AML-193 (cell line): ENCODE measurements at regions not wholly inside any gene's neighbourhood (a gene's known extent, or its start where the extent isn't known, plus 50 kb on each side); places are given as distances from the start of the nearest gene placed in this dataset.
"Not testable (repeated sequence)": the region's sequence is repeated elsewhere in the genome, so short reads cannot be mapped to it uniquely, and the experiment has no call there.

ENCODE experiments used
- DNase-seq, 2 experiments: peaks; one replicate each; lab custom pipeline; 2025; lab: John Stamatoyannopoulos, UW

DNA sequence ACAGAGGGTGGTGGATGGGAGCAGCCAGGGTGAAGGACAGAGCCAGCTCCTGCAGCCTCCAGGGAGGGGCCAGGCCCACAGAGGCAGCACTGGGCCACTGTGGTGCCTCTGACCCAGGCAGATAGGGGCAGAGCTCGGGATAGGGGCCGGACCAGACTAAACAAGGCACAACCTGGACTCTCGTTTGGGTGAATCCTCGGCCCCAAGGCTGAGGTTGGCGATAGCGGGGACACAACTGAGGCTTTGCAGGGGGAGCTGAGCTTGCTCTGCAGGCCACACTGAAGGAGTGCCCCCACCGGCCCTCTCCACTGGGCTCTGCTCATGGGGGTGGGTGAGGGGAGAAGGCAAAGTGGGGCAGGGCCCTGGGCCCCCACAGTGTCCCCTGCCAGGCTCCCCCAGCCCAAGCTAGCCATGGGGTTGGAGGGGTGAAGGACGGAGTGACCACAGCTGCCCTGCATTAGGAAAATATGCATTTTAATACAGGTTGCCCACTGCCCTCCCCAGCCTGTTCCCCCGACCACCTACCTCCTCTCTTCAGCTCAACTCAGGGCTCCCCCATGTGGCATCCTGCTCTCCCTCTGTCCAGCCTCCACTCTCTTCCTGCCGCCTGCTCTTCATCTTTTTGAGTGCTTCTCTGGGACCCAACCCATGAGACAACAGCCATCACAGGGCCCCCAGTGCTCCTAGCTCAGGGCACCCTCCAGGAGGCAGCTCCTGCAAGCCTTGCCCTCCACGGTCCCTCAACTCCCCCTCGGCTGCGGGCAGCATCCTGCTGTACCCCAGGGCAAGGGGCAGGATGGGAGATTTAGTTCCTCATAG is 152.8 kb downstream of the INHBB start:
- no peak for DNase-seq

DNA sequence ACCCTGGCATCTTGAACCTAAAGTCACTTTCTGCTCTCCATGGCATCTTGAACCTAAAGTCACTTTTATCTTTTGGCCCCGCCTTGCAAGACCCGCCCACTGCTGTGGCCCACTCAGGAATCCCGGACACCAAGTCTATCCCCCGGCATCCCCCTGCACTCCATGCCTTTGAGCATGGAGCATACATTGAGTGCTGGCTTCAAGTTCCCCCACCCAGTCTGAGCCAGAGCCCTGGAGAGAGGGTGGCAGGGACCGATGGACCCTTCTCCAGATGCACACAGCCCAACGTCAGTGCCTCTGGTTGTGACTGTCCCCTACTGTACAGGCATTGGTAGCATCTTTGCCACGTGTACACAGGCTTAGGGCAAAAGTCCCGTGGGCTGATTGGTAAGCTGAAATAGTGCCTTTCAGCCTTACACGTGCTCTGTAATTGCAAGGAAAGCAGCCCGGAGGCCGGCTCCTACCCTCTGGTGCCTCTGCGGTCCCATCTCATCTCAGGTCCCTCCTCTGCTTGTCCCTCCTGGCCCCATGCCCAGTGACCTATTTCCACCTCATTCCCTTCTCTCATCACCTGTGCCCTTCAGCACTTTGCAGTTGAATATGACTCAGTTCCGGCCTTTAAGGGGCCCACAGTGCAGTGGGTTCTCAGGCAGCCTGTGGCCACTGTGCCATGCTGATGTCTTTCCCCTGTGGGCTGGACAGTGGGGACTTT is 154.0 kb downstream of the INHBB start:
- DNase-seq: no peak

DNA sequence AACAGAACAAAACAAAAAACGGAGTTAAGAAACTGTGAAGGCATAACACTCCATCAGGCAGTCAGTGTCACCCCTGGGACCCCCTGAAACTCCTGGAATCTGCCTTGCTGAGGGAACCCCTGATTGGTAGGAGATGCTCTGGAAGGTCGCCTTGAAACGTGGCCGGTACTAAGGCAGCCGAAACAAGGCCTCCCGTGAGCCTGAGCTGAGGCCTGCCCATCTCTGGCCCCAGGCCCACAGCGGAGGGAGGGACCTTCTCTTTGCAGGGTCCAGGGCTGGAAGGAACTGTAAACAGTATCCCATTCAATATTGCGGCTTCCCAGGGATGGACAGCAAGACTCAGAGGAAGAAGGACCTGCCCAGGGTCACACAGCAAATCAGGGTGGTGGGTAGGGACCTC is 155.7 kb downstream of the INHBB start:
- DNase-seq: no peak

DNA sequence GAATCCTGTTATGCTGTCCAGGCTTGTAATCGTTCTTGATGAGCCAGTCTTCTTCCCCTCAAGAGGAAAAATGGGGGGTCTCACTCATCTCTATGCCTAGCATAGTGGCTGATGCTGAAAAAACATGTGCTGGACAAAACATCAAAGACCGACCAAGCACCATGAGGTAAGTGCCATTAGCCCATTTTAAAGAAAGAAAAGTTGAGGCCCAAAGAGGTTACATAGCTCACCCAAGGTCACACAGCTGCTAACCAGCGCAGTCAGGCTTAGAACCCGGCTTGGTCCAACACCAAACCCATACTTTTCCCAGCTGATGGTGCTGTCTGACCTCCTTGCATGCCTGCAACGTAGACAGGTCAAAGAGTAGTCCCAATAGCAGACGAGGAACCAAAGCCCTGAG is 156.4 kb downstream of the INHBB start:
- DNase-seq: no peak

DNA sequence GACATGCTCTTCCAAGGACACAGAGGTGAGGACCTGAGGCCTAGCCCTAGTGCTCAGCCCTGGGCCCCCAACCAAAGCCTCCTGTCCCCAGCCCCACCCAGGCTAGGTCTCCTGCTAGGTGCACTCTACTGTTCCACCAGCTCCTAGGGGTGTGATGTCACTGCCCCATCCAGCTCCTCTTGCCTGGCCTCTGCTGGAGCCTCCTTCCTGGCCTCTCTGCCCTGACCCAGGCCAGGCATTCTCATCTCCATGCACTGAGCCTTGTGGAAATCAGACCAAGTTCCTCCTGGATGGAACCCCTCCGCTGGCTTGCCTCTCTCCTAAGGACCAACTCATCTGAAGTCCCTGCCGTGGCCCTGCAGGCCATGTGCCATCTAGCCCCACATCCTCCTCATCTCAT is 156.8 kb downstream of the INHBB start:
- no peak for DNase-seq

DNA sequence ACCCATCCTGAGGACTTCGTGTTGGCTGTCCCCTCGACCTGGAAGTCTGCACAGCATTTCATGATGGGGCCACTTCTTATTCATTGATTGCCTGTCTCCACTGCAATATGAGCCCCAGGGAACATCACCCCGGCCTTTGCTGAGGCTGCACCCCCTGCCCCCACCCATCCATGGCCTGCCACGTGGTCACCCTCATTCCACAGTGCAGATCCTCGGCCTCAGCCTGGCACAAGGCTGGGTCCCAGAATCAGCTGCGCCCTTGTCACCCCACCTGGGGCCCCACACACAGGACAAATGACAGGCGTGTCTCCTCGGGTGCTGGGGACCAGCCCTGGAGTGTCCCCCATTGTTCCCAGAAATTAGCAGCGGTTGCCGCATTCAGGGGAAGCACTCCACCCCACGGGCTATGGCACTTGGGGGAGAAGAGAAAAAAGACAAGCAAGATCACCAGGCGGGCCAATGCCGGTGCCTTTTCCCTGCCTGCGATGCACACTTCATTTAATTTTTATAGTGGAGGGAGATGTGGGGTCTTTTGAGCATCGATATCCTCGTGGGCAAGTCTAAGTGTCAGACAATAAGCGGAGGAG is 157.4 kb downstream of the INHBB start:
- DNase-seq: no peak

DNA sequence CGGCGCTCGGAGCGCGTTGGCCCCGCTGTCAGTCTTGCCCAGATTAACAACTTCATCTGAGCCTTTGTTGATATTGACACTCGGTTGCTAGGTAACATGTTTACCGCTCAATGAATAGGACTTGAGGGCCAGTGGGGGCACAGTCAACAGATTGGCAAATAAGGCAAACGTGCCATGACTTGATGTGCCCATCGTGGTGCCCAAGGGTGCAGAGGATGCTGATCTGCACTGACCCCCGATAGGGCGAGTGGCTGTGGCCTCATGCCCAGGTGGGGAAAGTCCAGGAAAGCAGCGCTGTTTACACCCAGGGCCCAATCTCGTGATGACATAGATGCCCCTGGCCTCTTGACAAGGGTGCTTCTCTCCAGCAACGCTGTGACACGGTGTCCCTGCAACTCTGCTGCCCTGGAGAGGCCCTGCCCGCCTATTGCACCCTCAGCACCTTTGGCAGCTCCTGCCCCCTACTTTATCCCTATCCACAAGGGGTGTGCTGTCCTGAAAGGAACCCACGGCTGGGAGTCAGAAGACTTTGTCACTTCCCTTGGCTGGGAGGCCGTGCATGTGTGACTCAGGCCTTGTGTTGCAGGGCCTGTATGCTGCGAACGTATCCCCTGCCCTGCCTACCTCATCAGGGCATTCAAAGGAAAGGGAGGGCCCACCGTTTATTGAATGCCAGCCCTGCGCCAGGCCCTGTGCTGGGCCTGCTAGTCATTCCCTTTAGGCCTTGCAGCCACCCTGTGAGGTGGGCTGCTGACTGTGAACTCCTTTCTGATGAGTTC is 158.0 kb downstream of the INHBB start:
- DNase-seq: no peak

DNA sequence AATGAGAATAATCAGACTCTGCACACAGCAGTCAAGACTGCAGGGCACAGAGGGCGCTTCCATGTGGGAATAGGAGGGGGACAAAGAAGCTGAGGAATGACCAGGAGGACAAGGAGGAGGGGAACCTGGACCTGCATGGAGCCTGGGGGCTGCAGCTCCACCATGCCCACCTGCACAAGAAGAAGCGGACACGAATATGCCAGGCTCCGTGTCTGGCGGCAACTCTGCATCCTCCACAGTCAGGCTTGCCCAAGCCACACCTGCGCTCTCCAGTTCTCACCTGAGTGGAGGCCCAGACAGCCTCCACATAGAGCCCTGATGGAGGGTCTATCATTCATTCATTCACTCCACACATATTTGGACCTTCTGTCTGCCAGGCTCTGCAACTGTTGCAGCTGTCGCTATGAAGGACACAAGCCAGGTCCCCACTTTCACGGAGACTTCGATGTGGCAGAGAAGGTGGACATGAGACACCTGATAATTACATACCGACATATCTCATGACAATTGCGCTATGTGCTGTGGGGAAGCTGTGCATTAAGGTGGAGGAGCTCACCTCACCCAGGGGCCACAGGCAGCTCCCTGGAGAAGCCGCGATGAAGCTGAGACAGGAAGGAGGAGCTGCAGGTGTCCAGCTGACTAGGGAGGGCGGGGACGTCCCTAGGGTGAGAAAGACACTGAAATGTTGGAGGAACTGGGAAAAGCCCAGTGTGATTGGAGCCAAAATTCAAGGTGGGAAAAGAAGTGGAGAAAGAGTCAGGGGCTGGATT is 159.2 kb downstream of the INHBB start:
- no peak for DNase-seq

DNA sequence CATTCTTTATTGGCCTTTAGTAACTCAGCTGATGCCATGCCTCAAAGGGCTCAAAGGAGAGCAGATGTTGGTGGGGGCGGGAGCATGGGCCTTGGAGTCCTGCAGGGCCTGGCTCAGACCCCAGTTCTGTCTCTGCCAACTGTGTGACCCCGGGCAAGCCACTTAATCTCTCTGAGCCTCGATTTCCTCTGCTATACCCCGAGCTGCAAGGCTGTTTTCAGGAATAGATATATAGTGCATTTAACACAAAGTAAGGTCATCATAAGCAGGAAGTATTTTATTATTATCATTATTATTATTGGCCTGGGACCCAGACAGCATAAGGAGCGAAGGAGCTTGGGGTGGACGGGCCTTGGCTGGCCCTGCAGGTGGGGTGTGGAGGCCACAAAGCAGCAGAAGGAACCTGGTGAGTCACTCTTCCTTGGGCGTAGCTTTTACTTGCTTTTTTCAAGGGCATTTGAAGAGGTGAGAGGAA is 162.7 kb downstream of the INHBB start:
- no peak for DNase-seq

DNA sequence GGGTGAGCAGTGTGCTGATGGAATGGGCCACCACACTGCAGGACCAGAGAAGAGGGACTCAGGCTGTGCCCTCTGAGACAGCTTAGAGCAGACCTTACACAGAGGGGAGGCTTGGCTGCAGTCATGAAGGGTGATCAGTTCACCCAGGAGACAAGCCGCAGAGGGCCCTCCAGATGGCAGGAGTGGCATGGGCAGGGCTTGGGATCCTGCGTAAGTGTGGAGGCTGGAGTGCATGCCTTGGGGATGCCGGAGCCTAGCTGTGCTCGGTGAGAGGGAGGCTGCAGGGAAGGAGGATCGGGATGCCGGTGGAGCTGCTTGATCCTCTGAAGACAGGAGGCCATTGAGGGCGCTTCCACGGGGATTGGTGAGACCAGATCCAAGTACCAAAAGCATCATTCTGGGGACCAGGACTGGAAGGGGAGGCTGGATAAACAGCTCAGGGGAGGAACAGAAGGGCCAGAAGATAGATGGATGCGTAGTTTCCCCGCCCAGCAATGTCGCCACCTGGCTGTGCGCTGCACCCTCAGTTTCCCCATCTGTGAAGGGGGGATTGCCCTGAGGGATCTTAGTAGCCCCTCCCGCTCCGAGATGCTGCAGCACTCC is 163.4 kb downstream of the INHBB start:
- no peak for DNase-seq

DNA sequence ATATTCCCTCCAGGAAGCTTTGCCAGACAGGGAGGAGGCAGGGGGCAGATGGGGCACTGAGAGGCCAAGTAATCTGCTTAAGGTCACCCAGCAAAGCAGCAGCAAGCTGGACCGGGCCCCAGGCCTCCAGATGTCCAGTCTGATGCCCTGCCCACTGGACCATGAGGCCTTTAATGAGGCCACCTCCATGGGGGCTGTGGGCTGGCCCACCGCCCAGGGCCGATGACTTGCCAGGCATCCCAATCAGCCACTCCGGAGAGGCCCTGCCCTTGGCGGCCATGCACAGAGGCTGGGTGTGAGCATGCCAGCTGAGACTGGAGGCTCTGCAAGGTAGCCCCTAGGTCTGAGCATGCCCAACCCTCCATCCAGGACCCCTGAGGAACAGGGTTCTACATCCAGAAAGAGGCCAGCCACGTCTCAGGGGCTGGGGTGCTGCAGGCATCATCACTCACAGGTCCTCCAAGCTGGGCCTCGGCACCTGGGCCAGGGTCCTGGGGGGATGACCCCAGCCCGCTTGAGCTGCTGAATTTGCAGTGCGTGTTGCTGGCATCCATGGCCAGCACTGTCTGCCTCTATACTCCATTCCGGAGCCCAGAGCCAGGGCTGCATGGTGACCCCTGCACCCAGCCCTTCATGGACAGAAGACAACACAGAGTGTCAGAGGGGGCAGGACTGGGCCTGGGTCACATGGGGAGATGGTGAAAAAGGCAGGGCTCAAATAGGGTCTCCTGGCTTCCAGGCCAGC is 164.2 kb downstream of the INHBB start:
- DNase-seq: no peak

DNA sequence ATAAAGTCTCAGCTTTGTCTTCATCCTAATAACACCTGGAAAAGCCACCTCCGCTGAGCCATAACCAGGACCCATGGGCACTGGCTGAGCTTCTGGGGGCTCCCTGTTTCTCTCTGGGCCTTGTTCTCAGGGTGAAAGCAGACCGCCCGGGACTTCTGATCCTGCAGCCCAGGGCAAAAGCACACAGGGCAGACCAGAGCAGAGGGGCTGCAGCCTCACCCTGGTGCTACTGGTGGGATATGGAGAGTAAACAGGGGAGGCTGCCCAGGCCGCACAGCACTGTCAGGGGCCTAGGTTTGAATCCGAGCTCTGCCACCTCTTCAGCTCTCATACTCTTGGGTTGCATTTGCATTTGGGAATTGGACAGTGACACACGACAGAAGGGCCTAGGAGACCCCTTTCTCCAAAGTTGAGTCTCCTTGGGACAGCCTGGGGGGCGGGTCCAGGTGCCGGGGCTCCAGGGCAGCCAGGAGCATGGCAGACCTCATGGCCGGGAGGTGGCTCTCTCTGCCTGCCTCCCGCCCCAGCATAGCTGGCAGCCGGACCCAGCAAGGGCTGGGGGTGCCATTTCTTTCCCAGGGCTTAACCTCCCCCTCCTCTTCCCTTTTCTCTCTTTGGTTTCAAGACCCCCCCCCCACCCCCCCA is 164.9 kb downstream of the INHBB start:
- DNase-seq: no peak

DNA sequence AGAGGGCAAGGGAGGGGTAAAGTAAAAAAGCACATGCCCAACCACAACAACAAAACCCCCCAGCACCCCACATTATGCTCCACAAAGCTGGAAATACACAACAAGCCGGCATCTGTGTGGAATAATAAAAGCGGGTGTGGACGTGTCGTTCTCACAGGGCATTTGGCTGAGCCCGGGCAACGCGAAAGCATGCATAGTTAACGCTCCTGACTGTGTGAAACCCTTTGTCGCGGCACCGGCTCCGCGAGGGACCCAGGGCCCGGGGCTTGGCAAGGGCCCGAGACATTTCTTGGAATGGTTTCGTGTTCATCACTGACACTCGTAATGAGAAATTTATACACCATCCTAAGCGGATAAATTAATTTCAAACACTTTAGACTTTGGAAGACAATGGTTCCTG is 165.6 kb downstream of the INHBB start:
- no peak for DNase-seq

DNA sequence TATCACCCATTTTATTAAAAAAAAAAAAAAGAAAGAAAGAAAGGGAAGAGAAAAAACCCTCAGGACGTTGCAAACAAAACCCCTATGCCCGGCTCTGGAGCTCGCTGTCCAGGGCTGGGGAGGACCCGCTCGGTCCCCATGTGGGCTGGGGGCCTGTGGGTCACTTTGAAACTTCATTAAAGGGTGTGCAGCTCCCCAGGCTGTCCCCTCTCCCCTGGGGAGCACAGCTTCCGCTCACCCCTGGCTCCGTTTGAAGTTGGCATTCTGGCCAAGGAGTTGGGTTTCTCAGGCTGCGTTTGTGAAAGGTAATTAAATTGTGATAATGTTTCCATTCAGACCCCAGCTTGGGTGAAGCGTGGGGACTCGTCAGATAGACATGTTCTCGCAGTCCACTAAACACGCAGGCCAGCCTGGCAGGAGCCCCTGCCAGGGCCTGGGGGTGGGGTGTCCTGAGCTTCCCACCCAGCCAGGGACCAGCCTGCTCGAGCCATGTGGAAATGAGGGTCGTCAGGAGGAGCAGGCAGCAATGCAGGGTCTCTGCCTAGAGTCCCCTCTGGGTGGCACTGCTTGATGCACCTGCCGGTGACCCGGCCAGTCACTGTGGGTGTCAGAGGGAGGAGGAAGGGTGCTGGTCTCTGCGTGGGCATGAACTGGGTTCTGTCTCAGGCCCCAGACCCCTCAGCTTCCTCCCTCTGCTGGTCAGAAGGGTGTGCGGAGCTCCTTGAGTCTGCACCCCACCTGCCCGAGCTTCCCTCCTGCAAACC is 166.2 kb downstream of the INHBB start:
- DNase-seq: no peak

DNA sequence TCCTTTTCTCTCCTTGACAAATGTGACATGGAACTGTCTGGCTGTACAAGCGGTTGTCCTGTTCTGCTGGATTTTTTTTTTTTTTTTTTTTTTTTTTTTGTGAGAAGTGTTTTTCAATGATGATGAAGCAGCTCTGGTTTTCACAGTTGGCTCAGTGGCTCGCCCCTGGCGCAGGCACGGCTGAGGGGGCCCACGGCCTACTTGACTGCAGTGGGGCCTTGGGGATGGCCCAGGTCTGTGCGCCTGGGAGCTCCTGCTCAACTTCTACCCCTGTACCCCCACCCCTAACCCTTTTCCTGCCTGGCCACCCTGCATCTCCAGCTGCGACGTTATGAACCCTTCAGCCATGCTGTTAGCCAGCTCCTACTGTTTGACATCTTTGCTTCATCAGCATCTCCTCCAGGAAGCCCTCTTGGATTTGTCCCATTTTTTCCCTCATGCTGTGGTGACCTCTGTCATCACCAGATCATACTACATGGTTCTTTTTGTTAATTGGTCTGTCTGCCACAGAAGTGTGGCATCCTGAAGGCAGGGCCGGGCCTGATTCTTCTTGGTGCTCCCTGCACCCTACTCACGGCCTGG is 167.9 kb downstream of the INHBB start:
- no peak for DNase-seq

DNA sequence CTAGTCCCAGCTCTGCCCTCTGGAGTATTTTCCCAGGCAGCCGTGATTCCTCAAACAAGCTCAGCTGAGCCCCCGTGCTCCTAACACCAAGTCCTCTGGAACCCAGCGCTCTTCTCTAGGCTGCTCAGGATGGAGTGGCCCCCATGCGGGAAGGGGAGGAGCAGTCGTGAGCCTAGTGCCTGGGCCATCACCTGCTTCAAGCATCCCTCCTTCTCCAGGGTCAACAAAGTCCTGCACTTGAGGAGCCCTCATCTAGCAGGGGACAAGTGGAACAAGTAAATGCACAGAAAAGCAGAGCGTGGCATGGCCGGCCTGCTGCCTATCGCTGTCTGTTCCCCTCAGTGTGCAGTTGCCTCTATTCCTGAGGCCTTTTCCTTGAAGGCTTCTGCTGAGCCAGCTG is 168.6 kb downstream of the INHBB start:
- DNase-seq: no peak

DNA sequence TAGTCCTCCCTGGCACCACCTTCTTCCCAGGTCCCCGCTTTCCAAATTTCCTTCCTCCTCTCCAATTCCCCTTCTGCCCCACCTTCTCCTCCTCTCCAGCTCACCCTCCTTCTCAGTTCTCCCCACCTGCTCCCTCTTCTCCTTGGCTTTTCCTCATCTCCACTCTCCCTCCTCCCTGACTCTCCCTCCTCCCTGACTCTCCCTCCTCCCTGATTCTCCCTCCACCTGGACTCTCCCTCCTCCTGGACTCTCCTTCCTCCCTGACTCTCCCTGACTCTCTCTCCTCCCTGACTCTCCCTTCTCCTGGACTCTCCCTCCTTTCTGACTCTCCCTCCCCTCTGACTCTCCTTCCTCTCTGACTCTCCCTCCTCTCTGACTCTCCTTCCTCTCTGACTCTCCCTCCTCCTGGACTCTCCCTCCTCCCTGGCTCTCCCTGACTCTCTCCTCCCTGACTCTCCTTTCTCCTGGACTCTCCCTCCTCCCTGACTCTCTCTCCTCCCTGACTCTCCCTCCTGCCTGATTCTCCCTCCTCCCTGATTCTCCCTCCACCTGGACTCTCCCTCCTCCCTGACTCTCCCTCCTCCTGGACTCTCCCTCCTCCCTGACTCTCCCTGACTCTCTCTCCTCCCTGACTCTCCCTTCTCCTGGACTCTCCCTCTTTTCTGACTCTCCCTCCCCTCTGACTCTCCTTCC is 169.3 kb downstream of the INHBB start:
- DNase-seq: not testable (repeated sequence)
